Heart right ventricle (tissue), 16 donors: ENCODE measurements at regions not wholly inside any gene's neighbourhood (a gene's known extent, or its start where the extent isn't known, plus 50 kb on each side); places are given as distances from the start of the nearest gene placed in this dataset.

Experiments used
- ATAC-seq, 8 donors: fragments of 200-7000 bp; cut with Tn5 transposase; one replicate each; pipeline ENCODE4 v1.9.1; 2020; ENCODE audit warnings: mild to moderate bottlenecking in 8 of 8, moderate library complexity in 8 of 8, moderate number of reproducible peaks in 1 of 8
- DNase-seq, 2 donors: peaks; one replicate each; pipeline ENCODE4 v3.0.0-alpha.2; 2020
- H3K27ac ChIP-seq, 10 donors: fragments of 200-600 bp; sonication (generic) in 2 of 10; one replicate each; pipeline versions ENCODE4 v1.5.0 to v1.8.0; 2020 to 2022; ENCODE audit warnings: mild to moderate bottlenecking in 3 of 10
- H3K27me3 ChIP-seq, 7 donors: fragments of 200-600 bp; one replicate each; pipeline ENCODE4 v1.8.0; 2021 to 2022; ENCODE audit warnings: mild to moderate bottlenecking in 2 of 7
- H3K36me3 ChIP-seq, 9 donors: fragments of 200-600 bp; sonication (generic) in 1 of 9; one replicate each; pipeline versions ENCODE4 v1.5.0 to v1.8.0; 2020 to 2022; ENCODE audit warnings: mild to moderate bottlenecking in 2 of 9
- H3K4me1 ChIP-seq, 9 donors: fragments of 200-600 bp; sonication (generic) in 1 of 9; one replicate each; pipeline versions ENCODE4 v1.5.0 to v1.8.0; 2020 to 2022; ENCODE audit warnings: mild to moderate bottlenecking in 4 of 9
- H3K4me3 ChIP-seq, 10 donors: fragments of 200-600 bp; sonication (generic) in 2 of 10; one replicate each; pipeline versions ENCODE4 v1.5.0 to v1.8.0; 2020 to 2022; ENCODE audit warnings: mild to moderate bottlenecking in 7 of 10, moderate library complexity in 2 of 10
- H3K9me3 ChIP-seq, 11 donors: fragments of 200-600 bp in 10 of 11; sonication (generic) in 2 of 11; one replicate each; pipeline versions ENCODE4 v1.5.0 to v1.8.0; 2013 to 2022; ENCODE audit warnings: mild to moderate bottlenecking in 2 of 11, control low read depth in 1 of 11, moderate library complexity in 1 of 11
- CTCF ChIP-seq, 9 donors: fragments of 200-600 bp; sonication (generic) in 2 of 9; IDR thresholded peaks; one replicate each; pipeline versions ENCODE4 v1.5.0 to v1.8.0; 2021 to 2022; ENCODE audit warnings: antibody characterized with exemption in 9 of 9, mild to moderate bottlenecking in 5 of 9, moderate library complexity in 1 of 9
- WGBS, 2 donors: extraction: QIAGEN DNeasy Blood & Tissue Kit; methylation state at CpG; one replicate each; pipeline ENCODE4 v1.1.7; 2013; ENCODE audit warnings: inconsistent platforms in 1 of 2; 5-methylcytosine and 5-hydroxymethylcytosine counted together
- intact Hi-C, 10 donors: fragments of 100-400 bp; cut with DNase I; formaldehyde crosslinking; loops; one replicate each; pipeline versions ENCODE4 v1.11.1 to v1.14.2; 2022
- donor health status: Arrhythmogenic right ventricular cardiomyopathy.
- donor health status: ischemic (EF 13 %, LVEDD 7.1; RV severe dilation, severe dysfunction).
- donor health status: healthy with polysubstance abuse.
- donor health status: DM: no; HTN: yes; CAD: no.
- donor health status: DM: no; HTN: no; CAD: no.
- donor health status: ischemic (EF 25% LVEDD 6.9; RV normal size, moderate dysfunction).
- donor health status: ischemic (EF 25% LVEDD 5.7; RV mildly dilated, moderate dysfunction).
- donor health status: healthy.
- donor health status: DM: yes; HTN: yes; CAD: no.
- donor health status: Ischemic cardiomyopathy.
- donor health status: ischemic (EF 35%, LVEDD 5.7; RV mildly dilated, moderate dysfunction).
- donor health status: nonischemic (EF 11% LVEDD 7.7; RV severe dilation, severe dysfunction).
- donor health status: DM: yes; HTN: yes; CAD: no.
- donor health status: PGD.
- donor health status: ischemic (EF 29% LVEDD 5.4; RV normal size, mild dysfunction).
- donor health status: nonischemic (EF 23%, LVEDD 6.1; RV moderate dilation, normal function).

- intact Hi-C loops, result no loop called here
- DNase-seq (no peak), ATAC-seq (no peak)
- no peaks in the 10 kb centered on the region for H3K27me3 ChIP-seq
- TF ChIP-seq CTCF (IDR thresholded peaks at IDR 0.05), result no peak
- peaks cover 0 to 6% (median 0%) of the 10 kb centered on the region in 9 donors for H3K36me3 ChIP-seq
- WGBS, 2 donors, result 89 to 90% methylated on average over 6 of the region's 6 CpGs
- peak overlapping the region in 1 of 10 donors; percentile 91 for H3K27ac ChIP-seq
- H3K4me3 ChIP-seq, result no peak overlapping the region
- peaks cover 12 to 81% (median 58%) of the 10 kb centered on the region in 9 donors for H3K4me1 ChIP-seq
- H3K9me3 ChIP-seq, result no peaks in the 10 kb centered on the region
These were observed 65.6 kb upstream of the NPAS1 start for GRCh38 chr19:46953955-46954501.

GRCh38 chr19:46954502-46954992 lies 65.1 kb upstream of the NPAS1 start:
- DNase-seq, result no peak
- Histone ChIP-seq H3K27me3 (no peaks in the 10 kb centered on the region), H3K4me1 (peaks cover 12 to 84% (median 64%) of the 10 kb centered on the region in 9 donors), H3K36me3 (peaks cover 0 to 6% (median 0%) of the 10 kb centered on the region in 9 donors), H3K9me3 (no peaks in the 10 kb centered on the region), H3K27ac (peak overlapping the region in 3 of 10 donors; percentile 22 to 91 (median 63)), H3K4me3 (peak overlapping the region in 1 of 10 donors; percentile 49)
- 80 to 84% methylated on average over 7 of the region's 7 CpGs for WGBS, 2 donors
- intact Hi-C loops, result no loop called here
- no peak for TF ChIP-seq CTCF (IDR thresholded peaks at IDR 0.05)
- ATAC-seq, result no peak

GRCh38 chr19:46954993-46955812 lies 64.4 kb upstream of the NPAS1 start:
- H3K27ac ChIP-seq, result peak overlapping the region in 4 of 10 donors; percentile 22 to 91 (median 45)
- H3K36me3 ChIP-seq, result peaks cover 0 to 6% (median 0%) of the 10 kb centered on the region in 9 donors
- no peaks in the 10 kb centered on the region for H3K27me3 ChIP-seq
- intact Hi-C loops, result no loop called here
- 39 to 41% methylated on average over 10 of the region's 10 CpGs for WGBS, 2 donors
- peak overlapping the region in 2 of 10 donors; percentile 17 to 49 for H3K4me3 ChIP-seq
- no peaks in the 10 kb centered on the region for H3K9me3 ChIP-seq
- DNase-seq (no peak), ATAC-seq (peak in 6 of 8 donors; percentile 14 to 64 (median 46))
- TF ChIP-seq CTCF (IDR thresholded peaks at IDR 0.05), result no peak
- H3K4me1 ChIP-seq, result peaks cover 12 to 78% (median 64%) of the 10 kb centered on the region in 9 donors

GRCh38 chr19:46955813-46956371 lies 63.7 kb upstream of the NPAS1 start:
- Histone ChIP-seq H3K9me3 (no peaks in the 10 kb centered on the region), H3K36me3 (peaks cover 0 to 6% (median 0%) of the 10 kb centered on the region in 9 donors), H3K4me1 (peaks cover 10 to 71% (median 57%) of the 10 kb centered on the region in 9 donors), H3K27ac (peak overlapping the region in 2 of 10 donors; percentile 27 to 91), H3K4me3 (peak overlapping the region in 1 of 10 donors; percentile 49), H3K27me3 (no peaks in the 10 kb centered on the region)
- DNase-seq, result no peak
- TF ChIP-seq CTCF (IDR thresholded peaks at IDR 0.05), result no peak
- no peak for ATAC-seq
- 83 to 87% methylated on average over 6 of the region's 6 CpGs for WGBS, 2 donors
- intact Hi-C loops, result no loop called here
